Ascending aorta (tissue), 2 donors: ENCODE measurements at regions not wholly inside any gene's neighbourhood (a gene's known extent, or its start where the extent isn't known, plus 50 kb on each side); places are given as distances from the start of the nearest gene placed in this dataset.

Source experiments
- DNase-seq, 2 donors: peaks; one replicate each; pipeline ENCODE4 v3.0.0-alpha.2; 2019; ENCODE audit warnings: low spot score in 2 of 2
- H3K27ac ChIP-seq, 2 donors: fragments of 200-600 bp; sonication (generic); one replicate each; pipeline ENCODE4 v1.5.1; 2016 to 2017; ENCODE audit warnings: mild to moderate bottlenecking in 1 of 2
- H3K27me3 ChIP-seq: fragments of 200-600 bp; sonication (generic); one replicate; pipeline ENCODE4 v1.5.1; 2017
- H3K36me3 ChIP-seq, 2 donors: fragments of 200-600 bp; sonication (generic); one replicate each; pipeline ENCODE4 v1.5.1; 2016
- H3K4me1 ChIP-seq, 2 donors: fragments of 200-600 bp; sonication (generic); one replicate each; pipeline ENCODE4 v1.5.1; 2016 to 2017; ENCODE audit warnings: mild to moderate bottlenecking in 1 of 2
- H3K4me3 ChIP-seq, 2 donors: fragments of 200-600 bp; sonication (generic); one replicate each; pipeline ENCODE4 v1.5.1; 2016 to 2017; ENCODE audit warnings: mild to moderate bottlenecking in 1 of 2
- H3K9me3 ChIP-seq, 2 donors: fragments of 200-600 bp; sonication (generic); one replicate each; pipeline ENCODE4 v1.5.1; 2016
- CTCF ChIP-seq, 3 experiments: fragments of 200-600 bp in 2 of 3; fragments of 450-650 bp in 1 of 3; sonication (generic) in 2 of 3; IDR thresholded peaks; one replicate each; pipeline ENCODE4 v1.5.1; 2016 to 2019; ENCODE audit warnings: antibody characterized with exemption in 3 of 3, mild to moderate bottlenecking in 1 of 3, moderate library complexity in 1 of 3
- intact Hi-C: fragments of 100-400 bp; cut with DNase I; formaldehyde crosslinking; loops from one replicate; pipeline ENCODE4 v1.15.1; 2023

- Histone ChIP-seq H3K27me3 (no peaks in the 10 kb centered on the region), H3K9me3 (peaks cover 0 to 17% of the 10 kb centered on the region in 2 donors), H3K27ac (no peak overlapping the region), H3K4me3 (no peak overlapping the region), H3K4me1 (no peaks in the 10 kb centered on the region), H3K36me3 (no peaks in the 10 kb centered on the region)
- no peak for DNase-seq
- no peak for TF ChIP-seq CTCF (IDR thresholded peaks at IDR 0.05)
- intact Hi-C loops, result no loop called here
Measured at GRCh38 chr5:148000036-148000435, 63.7 kb upstream of the SPINK5 start.

- peaks cover 0 to 17% of the 10 kb centered on the region in 2 donors for H3K9me3 ChIP-seq
- no peak overlapping the region for H3K4me3 ChIP-seq
- TF ChIP-seq CTCF (IDR thresholded peaks at IDR 0.05), result no peak
- intact Hi-C loops, result no loop called here
- no peak overlapping the region for H3K27ac ChIP-seq
- no peaks in the 10 kb centered on the region for H3K4me1 ChIP-seq
- H3K27me3 ChIP-seq, result no peaks in the 10 kb centered on the region
- DNase-seq, result no peak
- H3K36me3 ChIP-seq, result no peaks in the 10 kb centered on the region
Measured at GRCh38 chr5:147998704-147999103, 65.1 kb upstream of the SPINK5 start.

- no peaks in the 10 kb centered on the region for H3K27me3 ChIP-seq
- H3K9me3 ChIP-seq, result peaks cover 0 to 7% of the 10 kb centered on the region in 2 donors
- TF ChIP-seq CTCF (IDR thresholded peaks at IDR 0.05), result no peak
- DNase-seq, result no peak
- H3K36me3 ChIP-seq, result no peaks in the 10 kb centered on the region
- H3K4me3 ChIP-seq, result no peak overlapping the region
- intact Hi-C loops, result no loop called here
- H3K4me1 ChIP-seq, result no peaks in the 10 kb centered on the region
- no peak overlapping the region for H3K27ac ChIP-seq
Measured at GRCh38 chr5:147997486-147997885, 66.3 kb upstream of the SPINK5 start.

- peaks cover 0 to 2% of the 10 kb centered on the region in 2 donors for H3K9me3 ChIP-seq
- no peaks in the 10 kb centered on the region for H3K36me3 ChIP-seq
- no peaks in the 10 kb centered on the region for H3K27me3 ChIP-seq
- intact Hi-C loops, result no loop called here
- H3K27ac ChIP-seq, result no peak overlapping the region
- H3K4me1 ChIP-seq, result no peaks in the 10 kb centered on the region
- TF ChIP-seq CTCF (IDR thresholded peaks at IDR 0.05), result no peak
- DNase-seq, result no peak
- no peak overlapping the region for H3K4me3 ChIP-seq
Measured at GRCh38 chr5:147996379-147996778, 67.4 kb upstream of the SPINK5 start.

- Histone ChIP-seq H3K36me3 (no peaks in the 10 kb centered on the region), H3K4me1 (no peaks in the 10 kb centered on the region), H3K27me3 (no peaks in the 10 kb centered on the region), H3K27ac (no peak overlapping the region), H3K4me3 (no peak overlapping the region), H3K9me3 (no peaks in the 10 kb centered on the region)
- TF ChIP-seq CTCF (IDR thresholded peaks at IDR 0.05), result no peak
- intact Hi-C loops, result no loop called here
- DNase-seq, result no peak
Measured at GRCh38 chr5:147995846-147996245, 67.9 kb upstream of the SPINK5 start.

- H3K4me1 ChIP-seq, result no peaks in the 10 kb centered on the region
- H3K27me3 ChIP-seq, result no peaks in the 10 kb centered on the region
- DNase-seq, result no peak
- no peak overlapping the region for H3K27ac ChIP-seq
- TF ChIP-seq CTCF (IDR thresholded peaks at IDR 0.05), result no peak
- no peak overlapping the region for H3K4me3 ChIP-seq
- intact Hi-C loops, result no loop called here
- no peaks in the 10 kb centered on the region for H3K9me3 ChIP-seq
- no peaks in the 10 kb centered on the region for H3K36me3 ChIP-seq
Measured at GRCh38 chr5:147989994-147990393, 73.8 kb upstream of the SPINK5 start.
